Suprapubic skin (tissue), 4 donors: ENCODE measurements at regions not wholly inside any gene's neighbourhood (a gene's known extent, or its start where the extent isn't known, plus 50 kb on each side); places are given as distances from the start of the nearest gene placed in this dataset.

Experiments used
- DNase-seq, 2 donors: peaks; one replicate each; pipeline ENCODE4 v3.0.0-alpha.2; 2019; ENCODE audit warnings: low spot score in 2 of 2
- H3K27ac ChIP-seq: fragments of 200-600 bp; sonication (generic); one replicate; pipeline ENCODE4 v1.5.1; 2019
- H3K27me3 ChIP-seq: fragments of 200-600 bp; sonication (generic); one replicate; pipeline ENCODE4 v1.5.1; 2019
- H3K36me3 ChIP-seq: fragments of 200-600 bp; sonication (generic); one replicate; pipeline ENCODE4 v1.5.1; 2019
- H3K4me1 ChIP-seq: fragments of 200-600 bp; sonication (generic); one replicate; pipeline ENCODE4 v1.5.1; 2019
- H3K4me3 ChIP-seq: fragments of 200-600 bp; sonication (generic); one replicate; pipeline ENCODE4 v1.5.1; 2019; ENCODE audit warnings: mild to moderate bottlenecking
- H3K9me3 ChIP-seq: fragments of 200-600 bp; sonication (generic); one replicate; pipeline ENCODE4 v1.5.1; 2019
- CTCF ChIP-seq, 2 donors: fragments of 200-600 bp in 1 of 2; fragments of 450-650 bp in 1 of 2; sonication (generic) in 1 of 2; IDR thresholded peaks; one replicate each; pipeline ENCODE4 v1.5.1; 2016 to 2019; ENCODE audit warnings: antibody characterized with exemption in 2 of 2, mild to moderate bottlenecking in 1 of 2, moderate library complexity in 1 of 2
- EP300 ChIP-seq: sonication (generic); formaldehyde crosslinking; IDR thresholded peaks from one replicate; pipeline ENCODE4 v1.6.1; 2017; ENCODE audit warnings: antibody characterized with exemption
- POLR2A ChIP-seq, 2 donors: fragments of 450-650 bp; IDR thresholded peaks; one replicate each; pipeline ENCODE4 v1.6.1; 2017; ENCODE audit warnings: antibody characterized with exemption in 2 of 2, mild to moderate bottlenecking in 2 of 2, moderate library complexity in 2 of 2
- POLR2AphosphoS5 ChIP-seq, 3 donors: sonication (generic); formaldehyde crosslinking; IDR thresholded peaks; one replicate each; pipeline ENCODE4 v1.6.1; 2017; ENCODE audit warnings: antibody characterized with exemption in 3 of 3
- WGBS: methylation state at CpG from one replicate; pipeline ENCODE4 v1.1.5; 2018; 5-methylcytosine and 5-hydroxymethylcytosine counted together

DNA sequence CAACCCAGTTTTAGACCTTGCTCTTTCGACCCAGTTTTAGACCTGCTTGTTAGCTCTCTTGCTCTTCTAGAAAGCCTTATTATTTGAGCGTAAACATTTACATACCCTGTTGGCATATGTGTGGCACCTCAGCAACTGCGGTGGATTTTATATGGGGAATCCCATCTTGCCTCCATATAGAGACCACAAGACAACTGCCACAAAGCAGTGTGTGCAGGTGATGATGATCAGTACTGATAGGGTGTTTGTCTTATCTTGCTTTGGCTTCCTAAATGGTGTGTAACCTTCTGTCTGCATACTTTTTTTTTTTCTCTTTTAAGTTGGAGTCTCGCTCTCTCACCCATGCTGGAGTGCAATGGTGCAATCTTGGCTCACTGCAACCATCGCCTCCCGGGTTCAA is 1270.8 kb downstream of the MRPL39 start:
- H3K9me3 ChIP-seq, result no peaks in the 10 kb centered on the region
- 97% methylated on average over 6 of the region's 6 CpGs for WGBS
- H3K4me3 ChIP-seq, result no peak overlapping the region
- H3K27me3 ChIP-seq, result no peaks in the 10 kb centered on the region
- no peak overlapping the region for H3K27ac ChIP-seq
- no peak for DNase-seq
- TF ChIP-seq POLR2AphosphoS5 (IDR thresholded peaks at IDR 0.05) (no peak), EP300 (no peak), CTCF (IDR thresholded peaks at IDR 0.05) (no peak)
- no peaks in the 10 kb centered on the region for H3K36me3 ChIP-seq
- H3K4me1 ChIP-seq, result no peaks in the 10 kb centered on the region

GRCh38 chr21:24323536-24323935 is 1283.7 kb downstream of the MRPL39 start:
- Histone ChIP-seq H3K36me3 (no peaks in the 10 kb centered on the region), H3K27me3 (no peaks in the 10 kb centered on the region), H3K27ac (no peak overlapping the region), H3K4me3 (no peak overlapping the region), H3K9me3 (no peaks in the 10 kb centered on the region), H3K4me1 (no peaks in the 10 kb centered on the region)
- TF ChIP-seq POLR2AphosphoS5 (IDR thresholded peaks at IDR 0.05) (no peak), CTCF (IDR thresholded peaks at IDR 0.05) (no peak), POLR2A (IDR thresholded peaks at IDR 0.05) (no peak), EP300 (no peak)
- no peak for DNase-seq
- 74% methylated on average over 2 of the region's 2 CpGs for WGBS

GRCh38 chr21:24316277-24316922 is 1290.9 kb downstream of the MRPL39 start:
- Histone ChIP-seq H3K27ac (no peak overlapping the region), H3K4me1 (no peaks in the 10 kb centered on the region), H3K9me3 (no peaks in the 10 kb centered on the region), H3K36me3 (no peaks in the 10 kb centered on the region), H3K4me3 (no peak overlapping the region), H3K27me3 (no peaks in the 10 kb centered on the region)
- WGBS, result 93% methylated on average over 1 of the region's 1 CpG
- TF ChIP-seq CTCF (IDR thresholded peaks at IDR 0.05), result no peak
- no peak for TF ChIP-seq POLR2AphosphoS5 (IDR thresholded peaks at IDR 0.05)
- no peak for TF ChIP-seq EP300
- no peak for TF ChIP-seq POLR2A (IDR thresholded peaks at IDR 0.05)
- DNase-seq, result no peak

DNA sequence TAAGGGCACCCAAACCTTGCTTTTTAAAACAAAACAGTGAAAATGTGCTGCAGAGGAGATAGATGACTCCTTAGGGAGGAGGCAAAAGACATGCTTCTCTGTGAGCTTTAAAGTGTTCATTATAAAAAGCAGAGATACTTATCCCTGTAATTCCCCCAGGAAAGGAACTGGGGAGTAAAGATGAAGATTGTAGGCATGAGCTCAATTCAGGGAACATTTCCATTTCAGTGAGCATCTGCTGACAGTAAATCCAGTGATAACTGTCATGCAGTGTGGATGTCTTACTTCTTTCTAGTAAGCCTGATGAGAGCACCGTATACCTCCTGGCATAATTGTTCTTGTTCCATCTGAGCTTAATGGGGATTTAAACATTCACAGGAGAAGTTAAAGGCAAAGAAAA is 1296.5 kb downstream of the MRPL39 start:
- no peaks in the 10 kb centered on the region for H3K27me3 ChIP-seq
- H3K4me3 ChIP-seq, result no peak overlapping the region
- TF ChIP-seq POLR2AphosphoS5 (IDR thresholded peaks at IDR 0.05), result no peak
- no peak for TF ChIP-seq EP300
- no peak for TF ChIP-seq CTCF (IDR thresholded peaks at IDR 0.05)
- no peak for TF ChIP-seq POLR2A (IDR thresholded peaks at IDR 0.05)
- DNase-seq, result no peak
- no peaks in the 10 kb centered on the region for H3K9me3 ChIP-seq
- WGBS, result 46% methylated on average over 1 of the region's 1 CpG
- H3K36me3 ChIP-seq, result no peaks in the 10 kb centered on the region
- no peak overlapping the region for H3K27ac ChIP-seq
- no peaks in the 10 kb centered on the region for H3K4me1 ChIP-seq

DNA sequence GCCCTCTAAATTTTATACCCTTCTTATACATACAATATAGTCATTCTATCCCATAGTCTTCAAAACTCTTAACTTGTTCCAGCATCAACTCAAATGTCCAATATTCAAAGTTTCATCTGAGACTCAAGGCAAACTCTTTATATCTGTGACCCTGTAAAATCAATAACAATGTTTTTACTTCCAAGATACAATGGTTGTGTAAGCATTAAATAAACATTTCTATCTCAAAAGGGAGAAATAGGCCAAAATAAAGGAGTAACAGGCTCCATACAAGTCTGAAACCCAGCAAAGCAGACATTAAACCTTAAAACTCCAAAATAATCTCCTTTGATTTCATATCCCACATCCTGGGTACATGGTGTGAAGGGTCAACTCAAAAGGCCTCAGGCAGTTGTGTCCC is 1299.1 kb downstream of the MRPL39 start:
- no peak for DNase-seq
- TF ChIP-seq POLR2A (IDR thresholded peaks at IDR 0.05) (no peak), POLR2AphosphoS5 (IDR thresholded peaks at IDR 0.05) (no peak), CTCF (IDR thresholded peaks at IDR 0.05) (no peak), EP300 (no peak)
- Histone ChIP-seq H3K27me3 (no peaks in the 10 kb centered on the region), H3K4me1 (no peaks in the 10 kb centered on the region), H3K9me3 (no peaks in the 10 kb centered on the region), H3K36me3 (no peaks in the 10 kb centered on the region), H3K27ac (no peak overlapping the region), H3K4me3 (no peak overlapping the region)
